ENCODE measurements at regions not wholly inside any gene's neighbourhood (a gene's known extent, or its start where the extent isn't known, plus 50 kb on each side); places are given as distances from the start of the nearest gene placed in this dataset.

DNA sequence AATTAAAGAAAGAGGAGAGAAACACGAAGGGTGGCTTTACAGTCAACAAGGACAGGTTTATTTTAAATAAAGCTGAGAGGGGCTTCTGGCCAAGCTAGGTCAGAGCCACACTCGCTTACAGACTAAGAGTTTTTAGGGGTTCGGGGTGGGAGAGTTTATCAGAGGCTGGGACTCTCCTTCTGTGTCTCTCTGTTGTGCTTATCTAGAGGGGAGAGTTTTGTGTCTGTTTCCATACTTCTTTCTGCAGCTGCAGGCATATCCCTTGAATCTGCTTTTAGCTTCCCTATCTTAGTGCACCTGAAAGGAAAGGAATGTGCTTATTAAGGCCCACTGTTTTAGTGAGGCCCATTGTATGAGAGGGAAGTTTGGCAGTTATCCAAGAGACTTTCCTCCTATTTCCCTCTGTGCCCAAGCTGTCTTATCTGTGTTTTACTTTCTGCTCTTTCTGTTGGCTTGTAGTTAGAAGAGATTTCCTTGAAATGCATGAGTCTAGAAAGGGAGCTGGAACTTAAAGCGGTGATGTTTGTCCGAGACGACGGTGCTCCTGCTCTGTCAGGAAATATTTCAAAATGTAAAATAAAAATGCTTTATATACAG, 275.3 kb downstream of the KCTD12 start:
- in situ Hi-C loops (cut with HindIII; ENCODE audit: low pct_unique_long_range_greater_than_20kb, low sequenced_read_pairs) = no loop called here
- no peaks in the 10 kb centered on the region for H3K4me1 ChIP-seq (ENCODE audit: control insufficient read depth, insufficient read depth, low read length)
- CTCF ChIA-PET = interaction anchor here (0.6 kb wide), 1 partner anchor 35 kb away, joined by 3 read pairs; no protein-coding TSS in a partner anchor
- no peaks in the 10 kb centered on the region for H3K9me3 ChIP-seq (ENCODE audit: control insufficient read depth, insufficient read depth, low read depth, low read length)
- POLR2A ChIA-PET = no interaction called here
- no peak for TF ChIP-seq SIN3A (IDR thresholded peaks at IDR 0.05; ENCODE audit: borderline replicate concordance, insufficient read depth, low read depth, low read length)
- TF ChIP-seq, protein P1, sequence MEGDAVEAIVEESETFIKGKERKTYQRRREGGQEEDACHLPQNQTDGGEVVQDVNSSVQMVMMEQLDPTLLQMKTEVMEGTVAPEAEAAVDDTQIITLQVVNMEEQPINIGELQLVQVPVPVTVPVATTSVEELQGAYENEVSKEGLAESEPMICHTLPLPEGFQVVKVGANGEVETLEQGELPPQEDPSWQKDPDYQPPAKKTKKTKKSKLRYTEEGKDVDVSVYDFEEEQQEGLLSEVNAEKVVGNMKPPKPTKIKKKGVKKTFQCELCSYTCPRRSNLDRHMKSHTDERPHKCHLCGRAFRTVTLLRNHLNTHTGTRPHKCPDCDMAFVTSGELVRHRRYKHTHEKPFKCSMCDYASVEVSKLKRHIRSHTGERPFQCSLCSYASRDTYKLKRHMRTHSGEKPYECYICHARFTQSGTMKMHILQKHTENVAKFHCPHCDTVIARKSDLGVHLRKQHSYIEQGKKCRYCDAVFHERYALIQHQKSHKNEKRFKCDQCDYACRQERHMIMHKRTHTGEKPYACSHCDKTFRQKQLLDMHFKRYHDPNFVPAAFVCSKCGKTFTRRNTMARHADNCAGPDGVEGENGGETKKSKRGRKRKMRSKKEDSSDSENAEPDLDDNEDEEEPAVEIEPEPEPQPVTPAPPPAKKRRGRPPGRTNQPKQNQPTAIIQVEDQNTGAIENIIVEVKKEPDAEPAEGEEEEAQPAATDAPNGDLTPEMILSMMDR (IDR thresholded peaks at IDR 0.05) = no peak
- no peaks in the 10 kb centered on the region for H3K27me3 ChIP-seq (ENCODE audit: control insufficient read depth, insufficient read depth, low read length)
- ATAC-seq (no peak), DNase-seq (ENCODE audit: low read depth, low spot score) (no peak)
- intact Hi-C loops (cut with micrococcal nuclease; ENCODE audit: unreplicated experiment) = no loop called here
- no peak overlapping the region for H3K4me3 ChIP-seq (ENCODE audit: low read depth in 2 of 2, low read length in 2 of 2)
- no peak overlapping the region for H3K27ac ChIP-seq (ENCODE audit: low read length)
- BruUV-seq (replicated peaks) = no TSS peak
- H3K36me3 ChIP-seq (ENCODE audit: control insufficient read depth, insufficient read depth, low read length) = no peaks in the 10 kb centered on the region

DNA sequence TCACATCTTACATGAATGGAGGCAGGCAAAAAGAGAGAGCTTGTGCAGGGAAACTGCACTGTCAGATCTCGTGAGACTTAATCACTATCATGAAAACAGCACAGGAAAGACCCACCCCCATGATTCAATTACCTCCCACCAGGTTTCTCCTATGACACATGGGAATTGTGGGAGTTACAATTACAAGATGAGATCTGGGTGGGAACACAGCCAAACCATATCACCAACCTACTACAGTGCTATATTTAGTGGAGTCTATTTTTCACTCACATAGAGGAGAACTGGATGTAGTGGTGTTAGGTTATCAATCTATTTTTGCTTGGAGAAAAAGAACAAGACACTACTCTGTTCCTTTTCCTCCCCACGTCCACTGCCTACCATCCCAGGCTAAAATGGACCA, 276.6 kb downstream of the KCTD12 start:
- TF ChIP-seq, protein P1 (IDR thresholded peaks at IDR 0.05) = no peak
- TF ChIP-seq, protein P2, sequence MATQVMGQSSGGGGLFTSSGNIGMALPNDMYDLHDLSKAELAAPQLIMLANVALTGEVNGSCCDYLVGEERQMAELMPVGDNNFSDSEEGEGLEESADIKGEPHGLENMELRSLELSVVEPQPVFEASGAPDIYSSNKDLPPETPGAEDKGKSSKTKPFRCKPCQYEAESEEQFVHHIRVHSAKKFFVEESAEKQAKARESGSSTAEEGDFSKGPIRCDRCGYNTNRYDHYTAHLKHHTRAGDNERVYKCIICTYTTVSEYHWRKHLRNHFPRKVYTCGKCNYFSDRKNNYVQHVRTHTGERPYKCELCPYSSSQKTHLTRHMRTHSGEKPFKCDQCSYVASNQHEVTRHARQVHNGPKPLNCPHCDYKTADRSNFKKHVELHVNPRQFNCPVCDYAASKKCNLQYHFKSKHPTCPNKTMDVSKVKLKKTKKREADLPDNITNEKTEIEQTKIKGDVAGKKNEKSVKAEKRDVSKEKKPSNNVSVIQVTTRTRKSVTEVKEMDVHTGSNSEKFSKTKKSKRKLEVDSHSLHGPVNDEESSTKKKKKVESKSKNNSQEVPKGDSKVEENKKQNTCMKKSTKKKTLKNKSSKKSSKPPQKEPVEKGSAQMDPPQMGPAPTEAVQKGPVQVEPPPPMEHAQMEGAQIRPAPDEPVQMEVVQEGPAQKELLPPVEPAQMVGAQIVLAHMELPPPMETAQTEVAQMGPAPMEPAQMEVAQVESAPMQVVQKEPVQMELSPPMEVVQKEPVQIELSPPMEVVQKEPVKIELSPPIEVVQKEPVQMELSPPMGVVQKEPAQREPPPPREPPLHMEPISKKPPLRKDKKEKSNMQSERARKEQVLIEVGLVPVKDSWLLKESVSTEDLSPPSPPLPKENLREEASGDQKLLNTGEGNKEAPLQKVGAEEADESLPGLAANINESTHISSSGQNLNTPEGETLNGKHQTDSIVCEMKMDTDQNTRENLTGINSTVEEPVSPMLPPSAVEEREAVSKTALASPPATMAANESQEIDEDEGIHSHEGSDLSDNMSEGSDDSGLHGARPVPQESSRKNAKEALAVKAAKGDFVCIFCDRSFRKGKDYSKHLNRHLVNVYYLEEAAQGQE (IDR thresholded peaks at IDR 0.05; ENCODE audit: insufficient read depth in 1 of 2, low read depth in 2 of 2, low read length in 1 of 2) = no peak
- TF ChIP-seq POLR2AphosphoS5 (IDR thresholded peaks at IDR 0.05; ENCODE audit: low read depth, low read length) (no peak), SIN3A (IDR thresholded peaks at IDR 0.05; ENCODE audit: borderline replicate concordance, insufficient read depth, low read depth, low read length) (no peak), TCF7L2 (IDR thresholded peaks at IDR 0.05; ENCODE audit: low read depth, low read length) (no peak)
- intact Hi-C loops (cut with micrococcal nuclease; ENCODE audit: unreplicated experiment) (no loop called here), in situ Hi-C loops (cut with HindIII; ENCODE audit: low pct_unique_long_range_greater_than_20kb, low sequenced_read_pairs) (no loop called here)
- BruUV-seq (replicated peaks) = no TSS peak
- POLR2A ChIA-PET = no interaction called here
- CTCF ChIA-PET = no interaction called here
- Histone ChIP-seq H3K27ac (ENCODE audit: low read length) (no peak overlapping the region), H3K9me3 (ENCODE audit: control insufficient read depth, insufficient read depth, low read depth, low read length) (no peaks in the 10 kb centered on the region), H3K36me3 (ENCODE audit: control insufficient read depth, insufficient read depth, low read length) (no peaks in the 10 kb centered on the region), H3K27me3 (ENCODE audit: control insufficient read depth, insufficient read depth, low read length) (no peaks in the 10 kb centered on the region), H3K4me3 (ENCODE audit: low read depth in 2 of 2, low read length in 2 of 2) (no peak overlapping the region), H3K4me1 (ENCODE audit: control insufficient read depth, insufficient read depth, low read length) (no peaks in the 10 kb centered on the region)
- ATAC-seq (no peak), DNase-seq (ENCODE audit: low read depth, low spot score) (no peak)

All from Panc1 (cell line).